GM19438 (cell line): ENCODE measurements at regions not wholly inside any gene's neighbourhood (a gene's known extent, or its start where the extent isn't known, plus 50 kb on each side); places are given as distances from the start of the nearest gene placed in this dataset.

Experiments used
- ATAC-seq: cut with Tn5 transposase; IDR thresholded peaks from one replicate; pipeline ENCODE4 v1.9.1; 2021; ENCODE audit warnings: low read depth; ENCODE audit not compliant: unreplicated experiment

DNA sequence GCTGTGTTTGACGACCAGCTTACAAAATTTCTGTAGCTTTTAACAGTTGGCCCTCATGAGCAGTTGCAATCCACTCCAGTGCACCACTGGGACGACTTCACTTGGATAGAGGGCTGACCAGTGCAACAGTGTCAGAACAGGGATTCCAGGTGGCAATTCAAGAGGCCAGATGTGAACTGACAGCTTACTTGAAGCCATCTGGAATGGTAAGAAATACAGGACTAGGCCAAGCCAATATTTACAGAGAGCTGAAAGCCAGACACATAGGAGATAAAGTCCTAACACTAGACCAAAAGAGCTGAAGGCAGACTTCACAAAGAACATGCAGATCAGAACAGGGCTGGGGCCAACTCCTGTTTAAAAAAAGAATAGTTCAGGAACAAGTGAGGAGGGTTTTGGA is 93.5 kb upstream of the NFIA start:
- no peak for ATAC-seq

DNA sequence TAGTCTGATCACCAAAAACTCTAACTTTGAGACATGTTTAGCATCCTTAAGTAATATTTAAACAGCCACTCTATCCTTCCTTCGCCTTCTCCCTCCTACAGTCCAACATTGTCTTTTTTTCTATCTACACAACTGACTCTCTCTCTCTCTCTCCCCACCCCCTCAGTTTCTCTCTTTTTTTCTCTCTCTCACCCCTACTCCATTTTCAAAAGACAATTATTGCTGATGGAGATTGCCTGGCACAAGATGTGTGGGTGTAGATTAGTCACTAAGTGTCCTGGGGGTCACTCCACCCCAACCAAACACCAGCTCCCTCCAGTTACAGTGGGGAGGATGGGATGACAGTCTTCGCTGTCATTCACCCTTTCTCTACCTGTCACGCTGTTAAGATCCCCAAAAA is 94.5 kb upstream of the NFIA start:
- no peak for ATAC-seq

DNA sequence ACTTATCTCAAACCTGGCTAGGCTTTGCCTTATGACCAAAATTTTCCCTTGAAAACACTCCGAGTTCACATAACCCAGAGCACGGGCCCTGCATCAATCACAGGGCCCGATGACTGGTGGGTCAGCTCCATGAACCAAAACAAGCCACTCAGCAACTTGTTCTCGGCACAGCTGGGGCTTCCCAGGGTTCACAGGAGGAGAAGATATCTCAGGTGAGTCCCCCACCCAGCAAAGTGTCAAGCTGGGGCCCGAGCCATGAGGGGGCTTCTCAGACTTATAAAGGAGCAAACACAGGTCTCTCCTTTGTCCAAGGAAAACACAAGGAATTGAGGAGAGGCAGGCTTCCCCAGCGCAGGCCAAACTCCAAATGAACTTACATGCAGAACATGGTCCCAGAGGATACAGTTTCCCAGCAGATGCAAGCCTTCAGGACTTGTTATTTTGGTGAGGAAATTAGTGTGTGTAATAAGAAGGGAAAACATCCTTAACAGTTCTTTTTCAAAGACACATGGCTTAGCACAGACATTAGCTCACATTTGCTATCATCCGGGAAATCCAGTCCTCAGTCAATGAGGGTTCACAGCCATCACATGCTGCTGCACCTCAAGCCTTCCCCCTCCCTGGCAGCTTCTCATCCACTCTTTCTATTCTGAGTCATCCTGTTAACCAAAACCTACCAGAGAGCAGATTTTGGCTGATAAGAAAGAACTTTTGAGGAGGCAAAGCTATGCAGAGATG is 98.1 kb upstream of the NFIA start:
- ATAC-seq: no peak

DNA sequence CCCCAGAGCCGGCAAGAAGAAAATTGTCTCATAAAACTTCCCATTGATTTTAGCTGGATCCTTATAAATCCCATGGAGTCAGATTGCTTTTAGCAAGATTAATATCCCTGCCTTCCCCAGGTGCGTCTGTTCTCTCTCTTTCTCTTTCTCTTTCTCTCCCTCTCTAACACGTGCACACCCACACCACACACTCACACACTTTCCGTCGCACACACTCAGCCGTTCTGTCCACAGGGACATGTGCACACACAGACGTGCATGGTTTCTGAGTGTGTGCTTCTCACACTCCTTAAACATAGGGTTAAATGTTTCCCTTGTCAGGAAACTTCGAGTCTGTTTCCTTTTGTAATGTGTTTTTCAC is 98.7 kb upstream of the NFIA start:
- ATAC-seq: no peak

DNA sequence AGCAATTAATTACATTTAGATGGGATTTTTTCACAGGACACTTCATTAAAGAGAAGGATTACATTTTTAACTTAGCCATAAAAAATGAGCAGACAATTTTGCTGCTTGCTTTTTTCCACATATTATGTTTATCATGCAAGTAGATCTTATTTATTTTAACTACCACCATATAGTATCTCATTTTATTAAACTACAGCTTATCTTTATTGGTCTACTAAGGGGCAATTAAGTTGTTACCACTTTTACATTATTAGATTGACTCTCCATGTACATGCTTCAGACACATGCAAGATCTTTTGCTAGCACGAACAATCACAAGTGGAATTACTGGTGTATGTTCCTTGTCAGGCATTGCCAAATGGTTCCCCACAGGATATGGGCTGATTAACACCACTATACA is 99.8 kb upstream of the NFIA start:
- no peak for ATAC-seq

DNA sequence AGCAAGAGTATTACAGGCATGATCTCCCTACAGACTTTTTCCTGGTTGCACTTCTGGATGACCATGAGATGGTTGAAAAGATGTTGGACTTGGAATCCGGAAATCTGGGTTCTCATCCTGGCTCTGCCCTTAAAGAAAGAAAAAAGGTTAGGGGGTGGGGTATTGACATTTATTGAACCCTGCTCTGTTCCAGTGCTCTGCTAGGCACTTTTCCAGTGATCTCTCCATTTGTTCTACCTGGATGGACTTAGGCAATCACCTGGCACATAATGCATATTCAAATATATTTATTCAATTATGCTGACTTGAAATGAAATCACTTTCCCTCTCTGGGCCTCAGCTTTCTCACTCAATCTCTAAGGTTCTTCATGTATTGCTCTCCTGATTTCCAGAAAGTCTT is 101.0 kb upstream of the NFIA start:
- no peak for ATAC-seq

DNA sequence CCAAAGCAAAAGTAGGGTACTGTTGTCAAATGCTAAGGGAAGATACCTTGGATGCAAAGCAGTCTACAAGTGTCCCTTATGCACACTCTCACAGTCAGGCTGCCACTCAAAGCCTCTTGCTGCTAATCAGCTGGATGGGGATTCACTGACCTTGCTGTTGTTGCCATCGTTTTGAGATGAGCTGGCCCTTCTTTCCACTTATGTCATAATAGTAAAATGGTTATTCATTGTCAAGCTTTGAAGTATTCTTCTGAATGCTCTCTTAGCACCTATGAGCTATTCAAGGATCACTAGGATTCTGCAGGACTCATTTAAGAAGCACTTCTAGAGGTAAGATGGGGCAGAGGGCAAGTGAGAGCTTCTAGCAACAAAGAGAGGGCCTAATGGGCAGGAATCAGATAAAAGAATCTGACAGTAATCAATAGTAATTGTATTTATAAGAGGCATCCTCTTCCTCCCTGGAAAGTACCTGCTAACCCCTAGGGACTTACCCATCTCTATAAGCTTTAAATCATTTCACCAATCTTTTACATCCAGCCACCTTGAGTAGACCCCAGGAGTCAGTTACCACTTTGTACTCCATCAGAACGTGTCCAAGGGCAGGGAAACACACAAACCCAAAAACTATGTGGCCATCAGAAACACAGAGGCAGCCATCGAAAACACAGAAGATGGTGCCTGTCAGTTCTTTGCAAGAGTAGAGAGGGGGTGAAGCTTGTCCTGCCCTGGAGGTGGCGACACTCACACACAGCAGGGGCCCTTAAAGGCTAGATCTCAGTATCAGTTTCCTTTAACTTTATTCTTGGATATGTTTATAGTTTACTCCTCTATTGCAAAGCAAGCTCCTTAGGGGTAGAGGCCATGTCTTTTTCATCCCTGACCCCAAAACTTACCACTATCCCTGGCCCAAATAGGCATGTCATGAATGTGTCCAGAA is 103.7 kb upstream of the NFIA start:
- peak; percentile 87 for ATAC-seq

DNA sequence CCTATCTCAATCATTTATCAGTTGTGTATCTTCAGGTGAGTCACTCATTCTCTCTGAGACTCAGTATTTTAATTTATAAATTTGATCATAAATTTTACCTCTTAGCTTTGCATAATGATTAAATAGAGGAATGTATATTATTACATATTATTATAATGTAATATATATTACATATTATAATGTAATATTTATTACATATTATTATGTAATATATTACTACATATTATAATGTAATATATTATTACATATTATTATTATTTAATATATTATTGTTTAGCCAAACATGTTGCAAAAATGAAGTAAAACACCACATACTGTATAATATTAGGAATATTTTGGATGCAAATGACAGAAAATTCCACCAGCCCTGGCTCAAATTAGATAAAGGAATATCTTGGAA is 104.7 kb upstream of the NFIA start:
- ATAC-seq: no peak

DNA sequence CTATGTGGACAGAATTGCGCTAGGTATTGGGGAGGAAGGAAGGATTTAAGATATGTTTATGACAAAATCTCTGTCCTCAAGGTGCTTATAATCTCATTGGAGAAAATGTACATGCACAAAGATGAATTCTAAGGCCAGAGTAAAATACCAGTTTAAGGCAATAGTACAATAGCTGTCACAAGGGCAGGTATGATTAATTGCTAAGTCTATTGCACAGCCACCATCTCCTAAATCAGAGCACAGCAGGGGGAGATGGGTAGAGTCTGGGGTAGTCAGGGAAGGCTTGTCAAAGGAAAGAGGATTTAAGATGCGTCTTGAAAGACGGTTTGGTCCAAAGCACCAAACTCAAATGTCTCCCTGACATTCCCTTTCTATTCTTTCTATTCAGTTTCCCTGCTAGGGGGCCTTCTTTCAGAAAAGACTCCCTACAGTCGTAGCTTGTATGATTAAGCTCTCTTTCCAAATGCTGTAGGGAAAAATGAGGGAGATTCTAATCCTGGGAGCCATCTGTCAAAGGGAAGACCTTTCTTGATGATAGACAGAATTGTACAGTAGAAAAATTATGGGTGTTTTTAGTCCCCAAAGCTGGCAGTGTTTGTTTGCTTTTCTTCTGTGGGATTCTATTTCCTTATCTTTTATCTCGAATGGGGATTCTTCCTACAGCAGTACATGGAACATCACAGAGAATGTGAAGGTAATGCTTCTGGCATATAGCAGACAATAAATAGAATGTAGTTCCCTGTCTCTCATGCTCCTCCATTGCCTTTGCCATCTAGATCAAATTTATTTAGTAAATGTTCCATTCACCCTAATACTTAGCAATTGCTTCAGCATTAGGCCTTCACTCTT is 107.6 kb upstream of the NFIA start:
- no peak for ATAC-seq

DNA sequence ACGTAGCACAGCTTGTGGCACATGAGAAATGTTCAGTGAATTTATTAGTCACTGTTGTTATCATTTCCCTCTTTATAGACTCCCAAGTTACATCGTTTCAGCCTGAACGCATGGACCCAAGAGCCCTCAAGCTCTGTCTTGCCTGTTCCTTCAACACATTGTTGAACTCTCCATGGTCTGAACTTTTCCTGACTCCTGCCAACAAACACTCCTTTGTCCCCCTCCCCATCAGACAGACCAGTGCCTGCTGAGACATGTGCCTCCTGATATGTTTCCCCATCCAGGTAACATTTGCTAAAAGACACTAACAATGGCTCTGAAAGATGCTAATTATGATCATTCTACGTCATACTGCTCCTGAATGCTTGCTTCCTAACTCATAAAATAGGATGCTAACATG is 108.7 kb upstream of the NFIA start:
- no peak for ATAC-seq

DNA sequence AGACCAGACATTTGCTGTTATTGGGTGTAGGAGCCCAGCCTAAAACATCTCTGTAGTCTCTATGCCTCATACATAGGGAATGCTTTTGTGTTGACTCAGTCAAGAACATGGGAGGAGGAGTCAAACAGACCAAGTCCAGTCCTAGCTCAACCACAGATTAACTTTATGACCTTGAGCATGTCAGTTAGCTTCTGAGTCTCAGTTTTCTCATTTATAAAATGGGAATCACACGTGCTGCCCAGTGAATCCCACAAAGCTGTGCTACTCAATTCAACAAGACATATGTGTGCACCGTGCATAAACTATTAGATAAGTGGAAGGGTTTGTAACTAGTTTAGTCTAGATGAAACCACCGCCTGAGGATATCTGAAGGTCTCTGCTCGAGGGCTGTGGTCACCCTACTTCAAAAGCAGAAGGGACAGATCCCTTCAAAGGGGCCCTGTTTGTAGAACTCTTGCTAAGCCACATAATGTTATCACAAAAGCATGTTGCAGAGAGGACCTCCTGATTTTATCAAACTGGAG is 109.5 kb upstream of the NFIA start:
- ATAC-seq: no peak

DNA sequence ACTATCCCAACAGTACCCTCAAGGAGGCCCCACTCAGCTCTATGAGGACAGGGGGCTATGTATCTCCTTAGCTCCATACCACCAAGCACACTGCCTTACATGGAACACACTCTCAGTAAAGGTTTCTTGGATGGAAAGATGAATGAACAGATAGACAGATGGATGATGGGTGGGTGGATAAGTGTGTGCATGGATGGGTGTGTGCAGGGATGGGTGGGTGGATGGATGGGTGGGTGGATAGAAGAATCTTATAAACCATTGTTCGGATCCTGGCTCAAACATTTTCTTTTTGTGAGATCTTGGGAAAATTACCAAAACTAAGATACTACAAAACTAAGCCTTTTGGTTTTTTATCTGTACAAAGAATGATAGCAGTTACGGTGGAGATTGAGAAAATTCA is 111.0 kb upstream of the NFIA start:
- ATAC-seq: no peak

DNA sequence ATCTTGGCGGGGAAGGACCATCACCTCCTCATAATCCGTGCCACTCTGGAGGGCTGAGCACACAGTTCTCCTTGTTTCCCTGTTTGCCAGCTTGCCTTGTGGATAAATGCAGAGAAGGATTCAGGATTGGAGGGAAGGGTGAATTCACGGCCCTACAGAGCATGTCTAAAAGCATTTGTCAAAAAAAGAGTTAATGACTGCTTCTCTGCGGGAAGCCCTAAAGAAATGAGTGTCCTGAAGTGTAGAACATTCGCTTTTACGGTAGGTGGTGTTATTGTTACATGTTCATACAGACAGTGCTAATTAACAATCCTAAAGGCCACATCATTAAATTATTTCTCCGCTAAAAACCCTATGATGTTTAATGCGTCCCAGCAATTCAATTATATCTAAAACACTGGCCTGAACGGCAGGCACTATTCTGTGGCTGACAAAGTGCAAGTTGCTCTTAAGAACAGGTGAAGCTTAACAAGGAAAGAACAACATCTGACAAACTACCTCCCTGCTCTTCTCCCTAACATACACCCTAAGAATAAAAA is 112.3 kb upstream of the NFIA start:
- no peak for ATAC-seq

DNA sequence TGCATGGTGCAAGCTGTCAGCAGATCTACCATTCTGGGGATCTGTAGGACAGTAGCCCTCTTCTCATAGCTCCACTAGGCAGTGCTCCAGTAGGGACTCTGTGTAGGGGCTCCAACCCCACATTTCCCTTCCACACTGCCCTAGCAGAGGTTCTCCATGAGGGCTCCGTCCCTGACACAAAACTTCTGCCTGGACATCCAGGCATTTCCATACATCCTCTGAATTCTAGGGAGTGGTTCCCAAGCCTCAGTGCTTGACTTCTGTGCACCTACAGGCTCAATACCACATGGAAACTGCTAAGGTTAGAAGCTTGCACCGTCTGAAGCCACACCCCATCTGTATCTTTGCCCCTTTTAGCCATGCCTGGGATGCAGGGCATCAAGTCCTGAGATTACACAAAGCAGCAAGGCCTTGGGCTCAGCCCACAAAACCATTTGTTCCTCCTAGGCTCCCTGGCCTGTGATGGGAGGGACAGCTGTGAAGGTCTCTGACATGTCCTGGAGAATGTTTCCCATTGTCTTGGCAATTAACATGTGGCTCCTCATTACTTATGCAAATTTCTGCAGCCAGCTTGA is 117.0 kb upstream of the NFIA start:
- no peak for ATAC-seq

DNA sequence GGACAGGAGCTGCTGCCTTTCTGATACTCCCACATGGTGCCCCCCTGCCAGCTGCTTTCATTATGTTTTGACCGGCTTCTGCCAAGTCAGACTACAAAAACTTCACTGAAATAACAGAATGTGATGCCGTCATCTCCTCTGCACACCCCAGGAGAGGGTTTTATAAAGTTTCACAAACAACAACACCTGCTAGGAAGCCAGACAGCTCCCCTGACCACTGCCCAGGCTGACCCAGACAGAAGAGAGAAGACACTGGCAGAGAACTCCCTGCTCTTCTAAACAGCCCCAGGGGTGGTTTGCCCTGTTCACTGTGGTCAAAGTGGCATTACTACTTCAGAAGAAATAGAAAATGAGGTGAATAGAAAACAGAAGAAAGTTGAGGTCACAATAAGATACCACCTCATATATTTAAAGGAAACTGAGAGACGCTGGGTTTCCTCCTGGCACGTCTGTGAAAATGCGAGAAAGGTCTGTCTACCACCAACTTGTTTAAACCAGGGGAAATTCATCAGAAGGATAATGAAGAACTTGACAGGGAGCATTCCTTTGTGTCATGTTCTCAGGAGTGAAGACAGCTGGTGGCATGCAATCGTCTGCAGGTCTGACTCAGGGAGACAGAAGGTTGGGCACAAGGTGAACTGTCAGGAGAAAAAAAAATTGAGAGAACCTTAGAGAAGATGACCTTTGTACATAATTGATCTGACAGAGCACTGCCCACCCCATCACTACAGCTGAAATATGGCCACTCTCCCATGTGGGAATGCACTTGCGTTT is 119.0 kb upstream of the NFIA start:
- no peak for ATAC-seq

DNA sequence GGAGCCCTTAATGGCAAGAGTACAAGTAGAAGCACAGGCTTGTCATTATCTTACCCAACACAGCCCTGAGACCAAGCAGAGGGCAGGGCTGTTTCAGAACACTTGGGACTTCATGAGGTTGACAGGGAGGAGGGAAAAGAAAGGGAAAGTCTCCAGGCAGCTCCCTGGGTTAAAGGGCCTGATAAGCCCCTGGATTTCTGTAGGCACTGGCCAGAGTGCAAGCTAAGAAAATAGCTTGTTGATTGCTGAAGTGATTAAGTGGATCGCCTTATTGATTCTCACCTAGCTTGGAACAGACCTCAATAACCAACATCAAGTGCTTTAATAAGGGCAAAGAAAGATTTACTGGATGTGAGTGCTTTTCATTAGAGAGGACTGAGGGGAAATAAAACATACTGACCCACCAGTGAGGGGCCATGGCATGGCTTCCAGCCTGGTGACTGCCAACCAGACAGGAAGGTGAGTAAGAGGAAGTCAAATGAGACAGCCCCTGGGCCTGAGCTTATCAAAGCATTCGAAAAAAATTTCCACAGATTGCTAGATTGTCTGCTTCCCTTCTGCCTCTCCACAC is 121.4 kb upstream of the NFIA start:
- ATAC-seq: no peak

DNA sequence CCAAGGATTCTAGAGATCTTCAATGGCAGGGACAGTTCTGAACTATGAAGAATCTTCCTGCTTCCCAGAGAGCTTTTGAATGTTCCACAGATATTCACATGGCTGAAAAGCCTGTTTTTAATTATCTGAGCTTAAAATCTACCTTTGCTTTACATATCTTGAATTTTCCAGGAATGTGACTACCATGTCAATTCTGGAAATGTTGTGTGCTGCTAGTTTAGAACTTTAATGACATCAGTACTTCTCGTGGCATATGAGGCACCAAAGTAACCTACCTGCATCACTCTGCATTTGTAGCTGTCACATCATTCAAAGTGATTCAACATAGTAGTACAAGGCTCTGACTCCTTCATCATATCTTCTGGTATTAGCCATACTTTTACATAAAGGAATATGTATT is 122.7 kb upstream of the NFIA start:
- ATAC-seq: no peak

DNA sequence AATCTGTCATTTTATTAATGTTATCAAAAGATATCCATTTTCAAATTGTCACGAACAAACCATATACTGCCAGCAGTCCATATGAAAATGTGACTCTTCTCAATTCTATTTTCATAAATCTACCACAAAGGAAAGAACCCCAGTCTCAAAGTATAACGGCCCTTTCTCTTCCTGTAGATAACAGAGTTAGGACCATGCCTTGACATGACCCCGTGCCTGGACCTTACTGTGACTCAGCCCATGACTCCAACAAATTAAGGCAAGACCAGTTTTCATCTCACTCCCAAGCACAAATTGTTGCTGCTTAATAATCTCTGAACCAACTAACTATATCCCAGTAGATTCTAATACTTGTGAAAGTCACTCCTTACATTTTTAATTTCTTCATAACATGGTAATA is 124.4 kb upstream of the NFIA start:
- ATAC-seq: no peak

DNA sequence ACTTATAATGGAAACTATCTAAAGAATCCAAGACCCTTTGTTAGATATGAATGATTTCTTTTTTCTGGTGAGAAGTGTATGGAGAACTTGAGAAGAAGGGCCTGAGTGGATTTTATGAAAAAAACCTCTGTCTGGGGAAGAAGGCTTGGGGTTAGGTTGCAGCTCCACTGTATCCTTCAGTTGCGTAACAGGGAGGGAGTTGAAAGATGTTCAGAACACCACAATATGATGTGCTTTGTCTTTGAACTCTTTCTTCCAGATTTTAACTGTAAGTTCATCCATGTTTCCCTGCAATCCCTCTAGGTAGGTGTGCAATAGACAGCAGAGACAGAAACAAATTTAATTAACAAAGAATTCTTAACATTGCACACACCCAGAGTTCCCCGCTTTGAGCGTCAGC is 125.8 kb upstream of the NFIA start:
- ATAC-seq: no peak
